Activated CD8-positive, alpha-beta T cell treated with anti-CD3 and anti-CD28 coated beads for 36 hours (primary cell): ENCODE measurements at regions not wholly inside any gene's neighbourhood (a gene's known extent, or its start where the extent isn't known, plus 50 kb on each side); places are given as distances from the start of the nearest gene placed in this dataset.

Source experiments
- ATAC-seq: fragments of 200-7000 bp; cut with Tn5 transposase; one replicate; pipeline ENCODE4 v1.10.0; 2021; ENCODE audit warnings: mild to moderate bottlenecking, moderate library complexity
- CTCF ChIA-PET: fragments of 350-600 bp; sonication (Branson Sonifier 250); formaldehyde crosslinking; loops from one replicate; lab custom pipeline; 2021; ENCODE audit warnings: antibody characterized with exemption; lab: Charles Lee
- POLR2A ChIA-PET: fragments of 350-600 bp; sonication (Branson Sonifier 250); formaldehyde crosslinking; loops from one replicate; lab custom pipeline; 2021; ENCODE audit warnings: antibody characterized with exemption; lab: Charles Lee
- DNase-seq: peaks from one replicate; pipeline ENCODE4 v3.0.0-alpha.2; 2020
- H3K27ac Mint-ChIP-seq: one replicate; pipeline ENCODE4 v1.8.0; 2021; ENCODE audit warnings: mild to moderate bottlenecking, mixed read lengths
- H3K27me3 Mint-ChIP-seq: one replicate; pipeline ENCODE4 v1.8.0; 2021; ENCODE audit warnings: mixed read lengths
- H3K36me3 Mint-ChIP-seq: one replicate; pipeline ENCODE4 v1.8.0; 2021; ENCODE audit warnings: low read depth, mixed read lengths
- H3K4me1 Mint-ChIP-seq: one replicate; pipeline ENCODE4 v1.8.0; 2021; ENCODE audit warnings: low read depth, mixed read lengths
- H3K4me3 Mint-ChIP-seq: one replicate; pipeline ENCODE4 v1.8.0; 2021; ENCODE audit warnings: mild to moderate bottlenecking, moderate library complexity, mixed read lengths
- H3K9me3 Mint-ChIP-seq: one replicate; pipeline ENCODE4 v1.8.0; 2021; ENCODE audit warnings: mixed read lengths
- CTCF ChIP-seq: fragments of 200-600 bp; IDR thresholded peaks from one replicate; pipeline ENCODE4 v1.8.0; 2022; ENCODE audit warnings: antibody characterized with exemption, mild to moderate bottlenecking
- intact Hi-C: fragments of 100-400 bp; cut with micrococcal nuclease; formaldehyde crosslinking; loops from one replicate; pipeline ENCODE4 v1.10.0; 2022

GRCh38 chr4:19455850-19456602, 795.7 kb upstream of the SLIT2 start:
- ATAC-seq (no peak), DNase-seq (no peak)
- Mint-ChIP-seq H3K27ac (no peak overlapping the region), H3K4me1 (no peaks in the 10 kb centered on the region), H3K27me3 (no peaks in the 10 kb centered on the region), H3K36me3 (peaks cover 1% of the 10 kb centered on the region), H3K4me3 (no peak overlapping the region), H3K9me3 (peaks cover 11% of the 10 kb centered on the region)
- ChIA-PET CTCF (no interaction called here), POLR2A (no interaction called here)
- intact Hi-C loops: no loop called here
- no peak for TF ChIP-seq CTCF

GRCh38 chr4:19455196-19455595, 796.5 kb upstream of the SLIT2 start:
- no peak overlapping the region for H3K4me3 Mint-ChIP-seq
- no peaks in the 10 kb centered on the region for H3K27me3 Mint-ChIP-seq
- intact Hi-C loops: no loop called here
- peaks cover 1% of the 10 kb centered on the region for H3K36me3 Mint-ChIP-seq
- POLR2A ChIA-PET: no interaction called here
- ATAC-seq (no peak), DNase-seq (no peak)
- no peaks in the 10 kb centered on the region for H3K4me1 Mint-ChIP-seq
- no peak overlapping the region for H3K27ac Mint-ChIP-seq
- H3K9me3 Mint-ChIP-seq: peaks cover 11% of the 10 kb centered on the region
- no peak for TF ChIP-seq CTCF
- CTCF ChIA-PET: no interaction called here

GRCh38 chr4:19438233-19438632, 813.5 kb upstream of the SLIT2 start:
- no peak overlapping the region for H3K27ac Mint-ChIP-seq
- H3K9me3 Mint-ChIP-seq: peaks cover 22% of the 10 kb centered on the region
- ChIA-PET POLR2A (no interaction called here), CTCF (no interaction called here)
- no peaks in the 10 kb centered on the region for H3K36me3 Mint-ChIP-seq
- no peak overlapping the region for H3K4me3 Mint-ChIP-seq
- TF ChIP-seq CTCF: no peak
- intact Hi-C loops: no loop called here
- DNase-seq: no peak
- H3K4me1 Mint-ChIP-seq: no peaks in the 10 kb centered on the region
- no peaks in the 10 kb centered on the region for H3K27me3 Mint-ChIP-seq
- no peak for ATAC-seq

- ATAC-seq (no peak), DNase-seq (no peak)
- no peaks in the 10 kb centered on the region for H3K36me3 Mint-ChIP-seq
- no peak overlapping the region for H3K27ac Mint-ChIP-seq
- TF ChIP-seq CTCF: no peak
- H3K9me3 Mint-ChIP-seq: peaks cover 16% of the 10 kb centered on the region
- H3K27me3 Mint-ChIP-seq: no peaks in the 10 kb centered on the region
- POLR2A ChIA-PET: no interaction called here
- no peak overlapping the region for H3K4me3 Mint-ChIP-seq
- intact Hi-C loops: no loop called here
- no peaks in the 10 kb centered on the region for H3K4me1 Mint-ChIP-seq
- CTCF ChIA-PET: no interaction called here
These were observed 814.7 kb upstream of the SLIT2 start for GRCh38 chr4:19437008-19437407.

- POLR2A ChIA-PET: no interaction called here
These were observed 822.0 kb upstream of the SLIT2 start for GRCh38 chr4:19429684-19430083.

More at GRCh38 chr4:19429684-19430083, 822.0 kb upstream of the SLIT2 start:
- CTCF ChIA-PET: no interaction called here
- H3K27me3 Mint-ChIP-seq: no peaks in the 10 kb centered on the region
- H3K36me3 Mint-ChIP-seq: no peaks in the 10 kb centered on the region
- no peak for DNase-seq
- H3K4me3 Mint-ChIP-seq: no peak overlapping the region
- H3K9me3 Mint-ChIP-seq: peaks cover 17% of the 10 kb centered on the region
- TF ChIP-seq CTCF: no peak
- intact Hi-C loops: no loop called here
- no peak for ATAC-seq
- H3K27ac Mint-ChIP-seq: no peak overlapping the region
- no peaks in the 10 kb centered on the region for H3K4me1 Mint-ChIP-seq
